Gastrocnemius medialis (tissue), 4 donors: ENCODE measurements at regions not wholly inside any gene's neighbourhood (a gene's known extent, or its start where the extent isn't known, plus 50 kb on each side); places are given as distances from the start of the nearest gene placed in this dataset.

Experiments used
- ATAC-seq, 2 donors: fragments of 150-250 bp; one replicate each; pipeline ENCODE4 v1.9.1; 2016
- DNase-seq, 2 donors: peaks; one replicate each; pipeline ENCODE4 v3.0.0-alpha.2; 2019
- H3K27ac ChIP-seq, 4 donors: fragments of 200-600 bp; sonication (generic); 1 replicate in 1 of 4; 2 replicates in 3 of 4; pipeline ENCODE4 v1.5.1; 2016 to 2018; ENCODE audit warnings: mild to moderate bottlenecking in 2 of 4, moderate library complexity in 1 of 4
- H3K27me3 ChIP-seq, 3 donors: fragments of 200-600 bp; sonication (generic) in 2 of 3; 1 replicate in 1 of 3; 2 replicates in 2 of 3; pipeline versions ENCODE4 v1.5.1 to v1.6.0; 2016 to 2019; ENCODE audit warnings: mild to moderate bottlenecking in 1 of 3, moderate library complexity in 1 of 3
- H3K36me3 ChIP-seq, 2 donors: fragments of 200-600 bp; sonication (generic) in 1 of 2; one replicate each; pipeline ENCODE4 v1.5.1; 2017 to 2018
- H3K4me1 ChIP-seq, 2 donors: fragments of 200-600 bp; sonication (generic) in 1 of 2; one replicate each; pipeline ENCODE4 v1.5.1; 2016 to 2017; ENCODE audit warnings: mild to moderate bottlenecking in 2 of 2
- H3K4me3 ChIP-seq, 4 donors: fragments of 200-600 bp; sonication (generic) in 3 of 4; 1 replicate in 1 of 4; 2 replicates in 3 of 4; pipeline ENCODE4 v1.5.1; 2016 to 2019; ENCODE audit warnings: mild to moderate bottlenecking in 2 of 4
- H3K9me3 ChIP-seq, 3 donors: fragments of 200-600 bp; sonication (generic) in 2 of 3; 1 replicate in 1 of 3; 2 replicates in 2 of 3; pipeline ENCODE4 v1.5.1; 2016 to 2019
- POLR2A ChIP-seq, 2 donors: fragments of 450-650 bp; IDR thresholded peaks; one replicate each; pipeline ENCODE4 v1.6.1; 2017; ENCODE audit warnings: antibody characterized with exemption in 2 of 2, mild to moderate bottlenecking in 2 of 2, moderate library complexity in 2 of 2
- in situ Hi-C, 4 donors: fragments of 200-750 bp; cut with MboI; loops; one replicate each; pipeline versions ENCODE4 v1.15.0 to v1.8.0; 2017; ENCODE audit warnings: low sequenced_read_pairs in 4 of 4
- intact Hi-C: fragments of 100-400 bp; cut with DNase I; formaldehyde crosslinking; loops from one replicate; pipeline ENCODE4 v1.15.1; 2023; ENCODE audit warnings: low total_unique reads
- TF ChIP-seq, protein P1 (sequence below), 5 experiments: fragments of 450-650 bp in 3 of 5; fragments of 200-600 bp in 2 of 5; sonication (generic) in 2 of 5; IDR thresholded peaks in 4 of 5; conservative IDR thresholded peaks in 1 of 5; 1 replicate in 4 of 5; 2 replicates in 1 of 5; pipeline ENCODE4 v1.5.1; 2016 to 2019; ENCODE audit warnings: antibody characterized with exemption in 5 of 5, mild to moderate bottlenecking in 3 of 5, moderate library complexity in 3 of 5

DNA sequence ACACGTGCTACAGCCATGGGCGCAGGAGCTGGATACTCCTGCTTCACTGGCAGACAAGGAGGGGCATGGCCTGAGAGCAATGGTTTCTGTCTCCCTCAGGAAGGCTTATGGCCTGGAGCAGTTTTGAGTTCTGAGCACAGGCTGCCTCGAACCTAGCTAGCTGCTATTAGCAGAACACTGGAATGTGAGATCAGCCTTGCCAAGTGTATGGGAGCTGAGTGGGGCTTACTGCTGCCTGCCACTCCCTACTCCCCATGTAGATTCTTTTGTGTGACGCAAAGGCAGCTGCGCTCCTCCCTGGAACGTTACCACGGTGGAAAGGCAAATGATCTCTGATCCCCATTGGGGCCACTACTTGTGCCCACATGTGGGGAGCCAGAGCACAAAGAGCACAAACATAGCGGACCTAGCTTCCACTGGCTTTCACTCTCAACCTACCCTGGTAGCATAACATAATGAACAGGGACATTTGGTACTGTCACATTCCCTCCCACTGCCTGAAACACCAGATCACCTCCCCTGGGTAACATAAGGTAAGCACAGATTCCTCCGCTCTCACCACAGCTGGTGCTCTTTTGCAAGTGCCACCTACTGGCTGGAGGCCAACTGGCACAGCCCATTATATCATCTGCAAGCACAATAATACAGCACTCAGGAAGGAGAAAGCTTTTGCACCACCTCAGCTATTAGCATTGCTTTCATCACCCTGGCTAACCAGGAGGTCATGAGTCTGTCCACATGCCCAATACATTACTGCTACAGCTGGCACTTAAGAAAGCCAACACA, 84.6 kb upstream of the GUCY1A2 start:
- Histone ChIP-seq H3K27me3 (no peaks in the 10 kb centered on the region), H3K4me1 (no peaks in the 10 kb centered on the region), H3K36me3 (no peaks in the 10 kb centered on the region), H3K4me3 (no peak overlapping the region), H3K9me3 (no peaks in the 10 kb centered on the region), H3K27ac (no peak overlapping the region)
- intact Hi-C loops (no loop called here), in situ Hi-C loops (no loop called here)
- no peak for TF ChIP-seq POLR2A (IDR thresholded peaks at IDR 0.05)
- TF ChIP-seq, protein P1, sequence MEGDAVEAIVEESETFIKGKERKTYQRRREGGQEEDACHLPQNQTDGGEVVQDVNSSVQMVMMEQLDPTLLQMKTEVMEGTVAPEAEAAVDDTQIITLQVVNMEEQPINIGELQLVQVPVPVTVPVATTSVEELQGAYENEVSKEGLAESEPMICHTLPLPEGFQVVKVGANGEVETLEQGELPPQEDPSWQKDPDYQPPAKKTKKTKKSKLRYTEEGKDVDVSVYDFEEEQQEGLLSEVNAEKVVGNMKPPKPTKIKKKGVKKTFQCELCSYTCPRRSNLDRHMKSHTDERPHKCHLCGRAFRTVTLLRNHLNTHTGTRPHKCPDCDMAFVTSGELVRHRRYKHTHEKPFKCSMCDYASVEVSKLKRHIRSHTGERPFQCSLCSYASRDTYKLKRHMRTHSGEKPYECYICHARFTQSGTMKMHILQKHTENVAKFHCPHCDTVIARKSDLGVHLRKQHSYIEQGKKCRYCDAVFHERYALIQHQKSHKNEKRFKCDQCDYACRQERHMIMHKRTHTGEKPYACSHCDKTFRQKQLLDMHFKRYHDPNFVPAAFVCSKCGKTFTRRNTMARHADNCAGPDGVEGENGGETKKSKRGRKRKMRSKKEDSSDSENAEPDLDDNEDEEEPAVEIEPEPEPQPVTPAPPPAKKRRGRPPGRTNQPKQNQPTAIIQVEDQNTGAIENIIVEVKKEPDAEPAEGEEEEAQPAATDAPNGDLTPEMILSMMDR (IDR thresholded peaks at IDR 0.05 in 4 of 5, conservative IDR thresholded peaks at IDR 0.05 in 1 of 5): no peak
- DNase-seq (peak in 1 of 2 donors; percentile 28), ATAC-seq (peak in 1 of 2 donors; percentile 41)

DNA sequence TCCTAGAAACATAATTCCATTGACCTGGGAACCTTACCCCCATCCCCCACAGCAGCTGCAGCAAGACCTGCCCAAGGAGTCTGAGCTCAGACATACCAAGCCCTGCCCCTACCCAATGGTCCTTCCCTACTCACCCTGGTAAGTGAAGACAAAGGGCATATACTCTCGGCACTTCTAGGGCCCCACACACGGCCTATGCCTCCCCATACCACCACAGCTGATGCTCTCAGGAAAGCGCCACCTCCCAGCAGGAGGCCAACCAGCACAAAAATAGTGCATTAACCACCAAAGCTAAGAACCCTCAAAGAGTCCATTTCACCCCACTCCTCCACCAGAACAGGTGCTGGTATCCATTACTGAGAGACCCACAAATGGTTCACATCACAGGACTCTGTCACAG, 74.4 kb upstream of the GUCY1A2 start:
- intact Hi-C loops (no loop called here), in situ Hi-C loops (no loop called here)
- H3K27me3 ChIP-seq: no peaks in the 10 kb centered on the region
- H3K27ac ChIP-seq: no peak overlapping the region
- no peaks in the 10 kb centered on the region for H3K4me1 ChIP-seq
- ATAC-seq: no peak
- TF ChIP-seq, protein P1 (IDR thresholded peaks at IDR 0.05 in 4 of 5, conservative IDR thresholded peaks at IDR 0.05 in 1 of 5): no peak
- TF ChIP-seq POLR2A (IDR thresholded peaks at IDR 0.05): no peak
- no peak for DNase-seq
- no peak overlapping the region for H3K4me3 ChIP-seq
- H3K9me3 ChIP-seq: peaks cover 0 to 4% (median 0%) of the 10 kb centered on the region in 3 donors
- no peaks in the 10 kb centered on the region for H3K36me3 ChIP-seq

DNA sequence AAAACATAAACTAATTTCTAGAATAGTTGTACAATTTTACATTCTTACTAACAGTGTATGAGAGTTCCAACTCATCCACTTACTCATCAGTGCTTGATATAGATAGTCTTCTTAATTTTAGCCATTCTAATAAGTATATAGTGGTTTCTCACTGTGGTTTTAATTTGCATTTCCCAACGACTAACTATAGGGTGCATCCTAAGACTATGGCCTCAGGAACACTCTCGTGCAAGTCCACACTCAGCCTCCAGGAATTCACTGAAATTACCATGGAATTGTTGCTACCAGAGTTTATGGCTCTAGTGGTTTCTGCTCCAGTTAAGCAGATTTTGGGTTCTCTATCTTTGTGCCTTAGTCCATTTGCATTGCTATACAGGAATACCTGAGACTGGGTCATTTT, 60.1 kb upstream of the GUCY1A2 start:
- H3K9me3 ChIP-seq: no peaks in the 10 kb centered on the region
- intact Hi-C loops: no loop called here
- H3K4me3 ChIP-seq: no peak overlapping the region
- DNase-seq (no peak), ATAC-seq (no peak)
- no peaks in the 10 kb centered on the region for H3K4me1 ChIP-seq
- TF ChIP-seq, protein P1 (IDR thresholded peaks at IDR 0.05 in 4 of 5, conservative IDR thresholded peaks at IDR 0.05 in 1 of 5): no peak
- TF ChIP-seq POLR2A (IDR thresholded peaks at IDR 0.05): no peak
- H3K36me3 ChIP-seq: no peaks in the 10 kb centered on the region
- in situ Hi-C loops: no loop called here
- H3K27ac ChIP-seq: no peak overlapping the region
- H3K27me3 ChIP-seq: no peaks in the 10 kb centered on the region

DNA sequence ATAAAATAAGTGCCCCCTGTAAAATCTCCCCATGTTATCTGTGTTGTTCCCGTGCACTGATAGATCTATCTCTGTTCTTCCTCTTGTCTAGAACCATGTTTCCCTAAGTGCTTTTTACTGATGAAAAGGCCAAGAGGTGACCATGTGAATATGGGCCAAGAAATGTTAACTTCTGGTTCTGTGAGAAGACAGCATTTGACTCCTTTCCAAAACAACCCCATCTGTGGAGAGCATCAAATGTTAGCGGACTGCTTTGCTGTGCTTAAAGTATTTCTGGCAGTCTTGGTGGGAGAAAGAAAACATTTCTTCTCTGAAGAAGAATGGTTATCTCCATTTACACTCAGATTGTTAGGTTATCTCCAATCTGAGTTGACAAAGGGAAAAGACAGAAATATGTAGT, 58.6 kb upstream of the GUCY1A2 start:
- Histone ChIP-seq H3K27ac (no peak overlapping the region), H3K4me3 (no peak overlapping the region), H3K9me3 (no peaks in the 10 kb centered on the region), H3K27me3 (no peaks in the 10 kb centered on the region), H3K4me1 (no peaks in the 10 kb centered on the region), H3K36me3 (no peaks in the 10 kb centered on the region)
- TF ChIP-seq, protein P1 (IDR thresholded peaks at IDR 0.05 in 4 of 5, conservative IDR thresholded peaks at IDR 0.05 in 1 of 5): no peak
- no peak for TF ChIP-seq POLR2A (IDR thresholded peaks at IDR 0.05)
- no peak for DNase-seq
- intact Hi-C loops: no loop called here
- ATAC-seq: no peak
- in situ Hi-C loops: no loop called here

DNA sequence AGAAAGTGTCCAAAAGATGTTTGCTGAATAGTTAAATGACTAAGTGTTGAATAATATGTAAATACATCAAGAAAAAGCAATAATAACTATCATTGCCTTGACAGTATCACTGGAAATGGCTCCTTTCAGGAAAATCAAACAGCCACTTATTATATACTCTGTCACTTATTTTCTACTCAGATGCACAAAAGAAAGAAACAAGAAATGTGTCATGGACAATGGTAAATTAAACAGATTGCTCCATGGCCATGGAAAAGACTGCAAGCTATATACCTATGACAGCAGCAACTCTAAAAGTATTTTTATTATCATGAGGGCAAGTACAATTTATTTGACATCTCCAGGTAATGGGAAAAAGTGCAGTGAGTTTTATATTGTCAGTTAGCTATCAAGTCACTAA, 52.9 kb upstream of the GUCY1A2 start:
- Histone ChIP-seq H3K4me3 (no peak overlapping the region), H3K27me3 (no peaks in the 10 kb centered on the region), H3K36me3 (no peaks in the 10 kb centered on the region), H3K4me1 (no peaks in the 10 kb centered on the region), H3K9me3 (no peaks in the 10 kb centered on the region), H3K27ac (no peak overlapping the region)
- in situ Hi-C loops (no loop called here), intact Hi-C loops (no loop called here)
- DNase-seq (no peak), ATAC-seq (no peak)
- no peak for TF ChIP-seq POLR2A (IDR thresholded peaks at IDR 0.05)
- TF ChIP-seq, protein P1 (IDR thresholded peaks at IDR 0.05 in 4 of 5, conservative IDR thresholded peaks at IDR 0.05 in 1 of 5): no peak
